OCI-LY7 (cell line): ENCODE measurements at regions not wholly inside any gene's neighbourhood (a gene's known extent, or its start where the extent isn't known, plus 50 kb on each side); places are given as distances from the start of the nearest gene placed in this dataset.

ENCODE experiments used
- BruUV-seq: library from RNA; stranded (reverse); fragments of 400-500 nt; replicated peaks from 2 replicates; lab custom pipeline; 2021; lab: Mats Ljungman, UMichigan
- CTCF ChIA-PET: fragments of 300-600 bp; sonication (Branson Sonifier 250); formaldehyde crosslinking; loops from one replicate; lab custom pipeline; 2022; ENCODE audit warnings: antibody characterized with exemption; ENCODE audit not compliant: unreplicated experiment; lab: Charles Lee
- POLR2A ChIA-PET: fragments of 300-600 bp; sonication (Branson Sonifier 250); formaldehyde crosslinking; loops from one replicate; lab custom pipeline; 2022; ENCODE audit warnings: antibody characterized with exemption; lab: Charles Lee
- DNase-seq: peaks from one replicate; pipeline ENCODE4 v3.0.0-alpha.2; 2015; ENCODE audit warnings: low spot score
- H2AFZ ChIP-seq: fragments of 200-600 bp; sonication (generic), shearing (Covaris generic); 2 replicates; pipeline ENCODE4 v1.6.1; 2014; ENCODE audit warnings: mild to moderate bottlenecking, antibody characterized with exemption, low read length, moderate library complexity
- H3K27ac ChIP-seq: fragments of 200-600 bp; sonication (generic); 2 replicates; pipeline ENCODE4 v1.5.1; 2014; ENCODE audit warnings: mixed run types, low read depth, mild to moderate bottlenecking, moderate library complexity, low read length, inconsistent platforms; ENCODE audit not compliant: poor library complexity, severe bottlenecking
- H3K36me3 ChIP-seq: fragments of 200-600 bp; sonication (generic); 2 replicates; pipeline ENCODE4 v1.6.1; 2014; ENCODE audit warnings: mild to moderate bottlenecking, antibody characterized with exemption, low read length, moderate library complexity, mixed read lengths; ENCODE audit not compliant: insufficient read depth
- H3K4me1 ChIP-seq: fragments of 200-600 bp; sonication (generic); 2 replicates; pipeline ENCODE4 v1.5.1; 2014; ENCODE audit warnings: mild to moderate bottlenecking, low read length; ENCODE audit not compliant: insufficient read depth, poor library complexity, severe bottlenecking
- H3K4me2 ChIP-seq: fragments of 200-600 bp; sonication (generic); 2 replicates; pipeline ENCODE4 v1.6.1; 2014; ENCODE audit warnings: mild to moderate bottlenecking, low read length
- H3K4me3 ChIP-seq: fragments of 200-600 bp; sonication (generic); 2 replicates; pipeline ENCODE4 v1.5.1; 2014; ENCODE audit warnings: mild to moderate bottlenecking, low read depth, low read length; ENCODE audit not compliant: poor library complexity, severe bottlenecking
- H3K79me2 ChIP-seq: fragments of 200-600 bp; sonication (generic); 2 replicates; pipeline ENCODE4 v1.6.1; 2016; ENCODE audit warnings: low read depth, mild to moderate bottlenecking, low read length, moderate library complexity, mixed read lengths; ENCODE audit not compliant: insufficient read depth
- H3K9me2 ChIP-seq: fragments of 200-600 bp; sonication (generic); 2 replicates; pipeline ENCODE4 v1.6.1; 2016; ENCODE audit warnings: mild to moderate bottlenecking, low read length, mixed read lengths; ENCODE audit not compliant: insufficient read depth
- H3K9me3 ChIP-seq: fragments of 200-600 bp; sonication (generic); 2 replicates; pipeline ENCODE4 v1.6.1; 2014; ENCODE audit warnings: mild to moderate bottlenecking, mixed run types, low read length, mixed read lengths
- H4K20me1 ChIP-seq: fragments of 200-600 bp; sonication (generic); 2 replicates; pipeline ENCODE4 v1.6.1; 2014; ENCODE audit warnings: mild to moderate bottlenecking, antibody characterized with exemption, low read length, moderate library complexity, mixed read lengths; ENCODE audit not compliant: insufficient read depth
- EZH2phosphoT487 ChIP-seq: fragments of 200-600 bp; sonication (generic); IDR thresholded peaks from 2 replicates; pipeline ENCODE4 v1.6.1; 2018; ENCODE audit warnings: low read depth, borderline replicate concordance, mild to moderate bottlenecking, mixed run types, antibody characterized with exemption, low read length, moderate library complexity, mixed read lengths
- intact Hi-C: fragments of 100-400 bp; cut with micrococcal nuclease; formaldehyde crosslinking; loops from one replicate; pipeline ENCODE4 v1.10.0; 2022; ENCODE audit not compliant: unreplicated experiment
- TF ChIP-seq, protein P1 (sequence below): fragments of 200-600 bp; sonication (generic); conservative IDR thresholded peaks from 2 replicates; pipeline ENCODE4 v1.5.1; 2014; ENCODE audit warnings: mild to moderate bottlenecking, antibody characterized with exemption, low read length, moderate library complexity, mixed read lengths

- no peak overlapping the region for H2AFZ ChIP-seq
- H3K79me2 ChIP-seq = no peaks in the 10 kb centered on the region
- H3K27ac ChIP-seq = no peak overlapping the region
- no peak overlapping the region for H3K4me3 ChIP-seq
- H3K9me3 ChIP-seq = no peaks in the 10 kb centered on the region
- no peaks in the 10 kb centered on the region for H3K9me2 ChIP-seq
- H3K36me3 ChIP-seq = no peaks in the 10 kb centered on the region
- CTCF ChIA-PET = no interaction called here
- no peak for DNase-seq
- intact Hi-C loops = no loop called here
- TF ChIP-seq EZH2phosphoT487 = no peak
- TF ChIP-seq, protein P1, sequence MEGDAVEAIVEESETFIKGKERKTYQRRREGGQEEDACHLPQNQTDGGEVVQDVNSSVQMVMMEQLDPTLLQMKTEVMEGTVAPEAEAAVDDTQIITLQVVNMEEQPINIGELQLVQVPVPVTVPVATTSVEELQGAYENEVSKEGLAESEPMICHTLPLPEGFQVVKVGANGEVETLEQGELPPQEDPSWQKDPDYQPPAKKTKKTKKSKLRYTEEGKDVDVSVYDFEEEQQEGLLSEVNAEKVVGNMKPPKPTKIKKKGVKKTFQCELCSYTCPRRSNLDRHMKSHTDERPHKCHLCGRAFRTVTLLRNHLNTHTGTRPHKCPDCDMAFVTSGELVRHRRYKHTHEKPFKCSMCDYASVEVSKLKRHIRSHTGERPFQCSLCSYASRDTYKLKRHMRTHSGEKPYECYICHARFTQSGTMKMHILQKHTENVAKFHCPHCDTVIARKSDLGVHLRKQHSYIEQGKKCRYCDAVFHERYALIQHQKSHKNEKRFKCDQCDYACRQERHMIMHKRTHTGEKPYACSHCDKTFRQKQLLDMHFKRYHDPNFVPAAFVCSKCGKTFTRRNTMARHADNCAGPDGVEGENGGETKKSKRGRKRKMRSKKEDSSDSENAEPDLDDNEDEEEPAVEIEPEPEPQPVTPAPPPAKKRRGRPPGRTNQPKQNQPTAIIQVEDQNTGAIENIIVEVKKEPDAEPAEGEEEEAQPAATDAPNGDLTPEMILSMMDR = no peak
- no peak overlapping the region for H3K4me2 ChIP-seq
- H4K20me1 ChIP-seq = no peaks in the 10 kb centered on the region
- H3K4me1 ChIP-seq = no peaks in the 10 kb centered on the region
- POLR2A ChIA-PET = interaction anchor here (0.7 to 0.8 kb wide), 3 partner anchors 10 to 1927 kb away, joined by 4 to 8 read pairs (median 7); no protein-coding TSS in a partner anchor
- no TSS peak for BruUV-seq
These were observed 123.5 kb downstream of the RXFP2 start for GRCh38 chr13:31862828-31863227.

- Histone ChIP-seq H3K27ac (no peak overlapping the region), H3K9me3 (no peaks in the 10 kb centered on the region), H3K79me2 (no peaks in the 10 kb centered on the region), H3K4me2 (no peak overlapping the region), H3K9me2 (no peaks in the 10 kb centered on the region), H3K4me3 (no peak overlapping the region), H4K20me1 (no peaks in the 10 kb centered on the region), H2AFZ (no peak overlapping the region), H3K4me1 (no peaks in the 10 kb centered on the region), H3K36me3 (no peaks in the 10 kb centered on the region)
- intact Hi-C loops = no loop called here
- TF ChIP-seq EZH2phosphoT487 = no peak
- TF ChIP-seq, protein P1 = no peak
- CTCF ChIA-PET = no interaction called here
- POLR2A ChIA-PET = no interaction called here
- no peak for DNase-seq
- no TSS peak for BruUV-seq
These were observed 125.0 kb downstream of the RXFP2 start for GRCh38 chr13:31864307-31864706.

DNA sequence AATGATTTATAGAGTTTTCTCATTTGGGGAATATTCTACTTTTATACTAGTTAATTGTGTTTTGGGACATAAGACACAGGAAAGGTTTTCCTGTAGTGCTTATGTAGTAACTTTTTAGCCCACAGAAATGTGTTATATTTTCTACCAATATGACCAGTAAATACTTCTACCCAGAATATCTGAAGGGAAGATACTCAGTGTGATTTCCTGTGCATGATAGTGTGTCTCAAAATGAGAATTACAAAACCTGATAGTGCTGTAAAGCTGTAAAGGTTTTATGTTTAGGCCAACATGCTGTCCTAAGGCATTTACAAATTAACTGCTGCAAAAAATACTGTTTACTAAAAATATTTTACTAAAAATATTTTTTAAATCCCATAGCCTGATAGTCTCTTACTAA is 126.8 kb downstream of the RXFP2 start:
- H2AFZ ChIP-seq = no peak overlapping the region
- H3K79me2 ChIP-seq = no peaks in the 10 kb centered on the region
- no peaks in the 10 kb centered on the region for H3K4me1 ChIP-seq
- no TSS peak for BruUV-seq
- ChIA-PET POLR2A (no interaction called here), CTCF (no interaction called here)
- H3K9me3 ChIP-seq = no peaks in the 10 kb centered on the region
- H3K4me2 ChIP-seq = no peak overlapping the region
- H3K36me3 ChIP-seq = no peaks in the 10 kb centered on the region
- H3K9me2 ChIP-seq = no peaks in the 10 kb centered on the region
- no peaks in the 10 kb centered on the region for H4K20me1 ChIP-seq
- no peak for DNase-seq
- intact Hi-C loops = no loop called here
- no peak for TF ChIP-seq EZH2phosphoT487
- TF ChIP-seq, protein P1 = no peak
- no peak overlapping the region for H3K4me3 ChIP-seq
- H3K27ac ChIP-seq = no peak overlapping the region
